Mesendoderm (in vitro differentiated cells): ENCODE measurements at regions not wholly inside any gene's neighbourhood (a gene's known extent, or its start where the extent isn't known, plus 50 kb on each side); places are given as distances from the start of the nearest gene placed in this dataset.

Source experiments
- DNase-seq: peaks from one replicate; pipeline ENCODE4 v3.0.0; 2013
- H2AK5ac ChIP-seq: 2 replicates; pipeline ENCODE4 v1.6.1; 2013; ENCODE audit warnings: low read length, inconsistent platforms
- H2BK120ac ChIP-seq: 2 replicates; pipeline ENCODE4 v1.6.1; 2013; ENCODE audit warnings: low read depth, mild to moderate bottlenecking, low read length, moderate library complexity, mixed read lengths
- H2BK15ac ChIP-seq: replicated peaks from 2 replicates; pipeline ENCODE4 v1.6.1; 2013; ENCODE audit warnings: low read depth, mild to moderate bottlenecking, moderate library complexity
- H2BK5ac ChIP-seq: 2 replicates; pipeline ENCODE4 v1.6.1; 2013; ENCODE audit warnings: low read length, inconsistent platforms
- H3K18ac ChIP-seq: 2 replicates; pipeline ENCODE4 v1.6.1; 2013; ENCODE audit warnings: mild to moderate bottlenecking, low read length, mixed read lengths
- H3K23ac ChIP-seq: one replicate; pipeline ENCODE4 v1.6.1; 2013; ENCODE audit warnings: low read length
- H3K27ac ChIP-seq: 2 replicates; pipeline ENCODE4 v1.5.1; 2013; ENCODE audit warnings: low read depth, mild to moderate bottlenecking, inconsistent platforms, low read length, moderate library complexity
- H3K27me3 ChIP-seq: 2 replicates; pipeline ENCODE4 v1.6.1; 2013; ENCODE audit warnings: low read length, control low read depth, mild to moderate bottlenecking, inconsistent platforms; ENCODE audit not compliant: insufficient read depth, poor library complexity
- H3K36me3 ChIP-seq: 2 replicates; pipeline ENCODE4 v1.6.1; 2013; ENCODE audit warnings: low read length, inconsistent platforms; ENCODE audit not compliant: control insufficient read depth, insufficient read depth
- H3K4ac ChIP-seq: one replicate; pipeline ENCODE4 v1.6.1; 2013; ENCODE audit warnings: low read depth, mild to moderate bottlenecking, low read length, moderate library complexity
- H3K4me1 ChIP-seq: 2 replicates; pipeline ENCODE4 v1.6.1; 2013; ENCODE audit warnings: low read depth, low read length, inconsistent platforms; ENCODE audit not compliant: control insufficient read depth
- H3K4me2 ChIP-seq: 2 replicates; pipeline ENCODE4 v1.6.1; 2013; ENCODE audit warnings: low read length
- H3K4me3 ChIP-seq: 2 replicates; pipeline ENCODE4 v1.5.1; 2013; ENCODE audit warnings: mild to moderate bottlenecking, low read length
- H3K56ac ChIP-seq: one replicate; pipeline ENCODE4 v1.6.1; 2013; ENCODE audit warnings: low read length
- H3K79me1 ChIP-seq: 2 replicates; pipeline ENCODE4 v1.6.1; 2013; ENCODE audit warnings: low read length, inconsistent platforms
- H3K79me2 ChIP-seq: 2 replicates; pipeline ENCODE4 v1.6.1; 2013; ENCODE audit warnings: mild to moderate bottlenecking, low read length; ENCODE audit not compliant: control insufficient read depth, insufficient read depth
- H3K9ac ChIP-seq: 2 replicates; pipeline ENCODE4 v1.6.1; 2013; ENCODE audit warnings: low read length, inconsistent platforms
- H4K5ac ChIP-seq: one replicate; pipeline ENCODE4 v1.6.1; 2013; ENCODE audit warnings: low read length
- H4K8ac ChIP-seq: one replicate; pipeline ENCODE4 v1.6.1; 2013; ENCODE audit warnings: low read depth, mild to moderate bottlenecking, control low read depth, low read length, moderate library complexity
- WGBS: extraction: QIAGEN DNeasy Blood & Tissue Kit; methylation state at CpG from one replicate; pipeline ENCODE4 v1.1.7; 2013; ENCODE audit warnings: low lambda C conversion rate, missing lambda C conversion rate; ENCODE audit not compliant: insufficient coverage; ENCODE audit errors: extremely low coverage; 5-methylcytosine and 5-hydroxymethylcytosine counted together

GRCh38 chr1:229825042-229825441 is 199.0 kb downstream of the URB2 start:
- Histone ChIP-seq H2BK120ac (no peak overlapping the region), H3K79me1 (no peaks in the 10 kb centered on the region), H3K4me3 (no peak overlapping the region), H3K27me3 (no peaks in the 10 kb centered on the region), H3K4ac (no peak overlapping the region), H3K56ac (no peak overlapping the region), H3K18ac (no peak overlapping the region), H2AK5ac (no peak overlapping the region), H3K23ac (no peak overlapping the region), H3K79me2 (no peaks in the 10 kb centered on the region), H2BK15ac (no peak overlapping the region), H3K27ac (no peak overlapping the region), H3K9ac (no peak overlapping the region), H3K36me3 (no peaks in the 10 kb centered on the region), H3K4me2 (no peak overlapping the region), H4K8ac (no peak overlapping the region), H3K4me1 (no peaks in the 10 kb centered on the region), H2BK5ac (no peak overlapping the region), H4K5ac (no peak overlapping the region)
- DNase-seq = no peak
- WGBS = no CpG with 5 or more reads among the region's 2 CpGs

GRCh38 chr1:229828461-229828860 is 202.4 kb downstream of the URB2 start:
- Histone ChIP-seq H3K4ac (no peak overlapping the region), H3K4me2 (no peak overlapping the region), H4K8ac (no peak overlapping the region), H3K79me2 (no peaks in the 10 kb centered on the region), H3K79me1 (no peaks in the 10 kb centered on the region), H3K4me3 (no peak overlapping the region), H3K18ac (no peak overlapping the region), H3K23ac (no peak overlapping the region), H4K5ac (no peak overlapping the region), H2BK120ac (no peak overlapping the region), H3K56ac (no peak overlapping the region), H3K9ac (no peak overlapping the region), H3K36me3 (no peaks in the 10 kb centered on the region), H2BK15ac (no peak overlapping the region), H2BK5ac (no peak overlapping the region), H3K4me1 (no peaks in the 10 kb centered on the region), H3K27ac (no peak overlapping the region), H2AK5ac (no peak overlapping the region), H3K27me3 (no peaks in the 10 kb centered on the region)
- WGBS = 100% methylated on average over 1 of the region's 2 CpGs
- no peak for DNase-seq

DNA sequence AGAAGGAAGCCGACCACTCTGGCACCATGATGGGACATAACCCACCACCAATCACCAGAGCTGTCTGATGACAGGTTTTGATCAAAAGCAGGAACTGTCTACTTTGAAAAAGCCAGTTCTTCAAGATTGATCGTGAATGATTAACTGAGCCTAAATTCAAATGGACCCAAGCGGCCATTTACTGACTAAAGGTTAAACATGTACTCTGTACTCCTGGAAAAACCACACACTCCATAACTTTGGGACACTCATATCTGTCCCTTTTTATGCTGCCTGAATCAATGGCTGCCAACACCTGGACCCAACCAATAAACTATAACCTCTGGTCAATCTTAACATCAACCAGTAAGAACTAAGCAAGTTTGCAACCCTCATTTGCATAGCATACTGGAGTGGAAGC is 206.6 kb downstream of the URB2 start:
- Histone ChIP-seq H2BK5ac (no peak overlapping the region), H3K56ac (no peak overlapping the region), H3K4me2 (no peak overlapping the region), H3K4me3 (no peak overlapping the region), H2BK120ac (no peak overlapping the region), H3K36me3 (no peaks in the 10 kb centered on the region), H2AK5ac (no peak overlapping the region), H3K4ac (no peak overlapping the region), H3K79me2 (no peaks in the 10 kb centered on the region), H2BK15ac (no peak overlapping the region), H3K27me3 (no peaks in the 10 kb centered on the region), H3K27ac (no peak overlapping the region), H3K23ac (no peak overlapping the region), H3K18ac (no peak overlapping the region), H3K79me1 (no peaks in the 10 kb centered on the region), H3K4me1 (no peaks in the 10 kb centered on the region), H4K8ac (no peak overlapping the region), H3K9ac (no peak overlapping the region), H4K5ac (no peak overlapping the region)
- DNase-seq = no peak
- WGBS = no CpG with 5 or more reads among the region's 3 CpGs

DNA sequence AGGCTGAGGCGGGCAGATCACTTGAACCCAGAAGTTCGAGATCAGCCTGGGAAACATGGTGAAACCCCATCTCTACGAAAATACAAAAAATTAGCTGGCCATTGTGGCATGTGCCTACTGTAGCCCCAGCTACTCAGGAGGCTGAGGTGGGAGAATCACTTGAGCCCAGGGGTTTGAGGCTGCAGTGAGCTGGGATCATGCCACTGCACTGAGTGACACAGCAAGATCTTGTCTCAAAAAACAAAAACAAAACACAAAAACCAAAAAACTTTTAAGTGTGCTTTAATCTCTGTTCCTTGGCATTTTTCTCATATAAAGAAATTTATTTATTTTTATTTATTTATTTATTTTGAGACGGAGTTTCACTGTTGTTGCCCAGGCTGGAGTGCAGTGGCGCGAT is 208.2 kb downstream of the URB2 start:
- H2BK5ac ChIP-seq = no peak overlapping the region
- no peak overlapping the region for H3K18ac ChIP-seq
- H2BK120ac ChIP-seq = no peak overlapping the region
- no peak overlapping the region for H3K9ac ChIP-seq
- no peak overlapping the region for H2BK15ac ChIP-seq
- no peak for DNase-seq
- H3K4ac ChIP-seq = no peak overlapping the region
- H3K79me2 ChIP-seq = no peaks in the 10 kb centered on the region
- no peak overlapping the region for H3K56ac ChIP-seq
- H3K4me3 ChIP-seq = no peak overlapping the region
- H3K36me3 ChIP-seq = no peaks in the 10 kb centered on the region
- no peaks in the 10 kb centered on the region for H3K79me1 ChIP-seq
- H3K23ac ChIP-seq = no peak overlapping the region
- WGBS = no CpG with 5 or more reads among the region's 6 CpGs
- no peak overlapping the region for H4K5ac ChIP-seq
- no peak overlapping the region for H3K4me2 ChIP-seq
- no peak overlapping the region for H3K27ac ChIP-seq
- no peaks in the 10 kb centered on the region for H3K4me1 ChIP-seq
- no peak overlapping the region for H4K8ac ChIP-seq
- H2AK5ac ChIP-seq = no peak overlapping the region
- H3K27me3 ChIP-seq = no peaks in the 10 kb centered on the region

GRCh38 chr1:229835226-229835625 is 209.2 kb downstream of the URB2 start:
- no peaks in the 10 kb centered on the region for H3K79me2 ChIP-seq
- no peak overlapping the region for H3K23ac ChIP-seq
- H3K9ac ChIP-seq = no peak overlapping the region
- H2BK5ac ChIP-seq = no peak overlapping the region
- H4K8ac ChIP-seq = no peak overlapping the region
- no peak overlapping the region for H3K4me3 ChIP-seq
- H3K18ac ChIP-seq = no peak overlapping the region
- no peak overlapping the region for H2BK120ac ChIP-seq
- no peak overlapping the region for H3K4ac ChIP-seq
- no peaks in the 10 kb centered on the region for H3K36me3 ChIP-seq
- H3K27me3 ChIP-seq = no peaks in the 10 kb centered on the region
- H3K4me1 ChIP-seq = no peaks in the 10 kb centered on the region
- no peak overlapping the region for H3K4me2 ChIP-seq
- WGBS = no CpG with 5 or more reads among the region's 5 CpGs
- H3K79me1 ChIP-seq = no peaks in the 10 kb centered on the region
- no peak overlapping the region for H2BK15ac ChIP-seq
- no peak overlapping the region for H2AK5ac ChIP-seq
- no peak overlapping the region for H4K5ac ChIP-seq
- no peak overlapping the region for H3K56ac ChIP-seq
- no peak overlapping the region for H3K27ac ChIP-seq
- DNase-seq = no peak

DNA sequence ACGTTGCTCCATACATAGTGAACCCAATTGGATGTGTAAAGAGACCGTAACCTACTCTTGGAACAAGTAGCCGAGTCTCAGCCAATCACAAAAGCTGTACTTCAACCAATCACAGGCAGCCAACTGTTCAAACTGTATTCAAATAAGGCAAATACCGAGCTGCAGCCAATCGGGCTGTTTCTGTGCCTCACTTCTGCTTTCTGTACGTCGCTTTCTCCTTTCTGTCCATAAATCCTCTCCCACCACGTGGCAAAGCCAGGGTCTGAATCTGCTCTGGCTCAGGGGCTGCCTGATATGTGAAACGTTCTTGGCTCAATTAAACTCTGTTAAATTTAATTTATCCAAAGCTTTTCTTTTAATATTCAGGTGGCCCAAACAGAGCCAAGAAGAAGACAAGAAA is 210.3 kb downstream of the URB2 start:
- no peak overlapping the region for H3K23ac ChIP-seq
- no peak overlapping the region for H4K8ac ChIP-seq
- no peak for DNase-seq
- no peaks in the 10 kb centered on the region for H3K27me3 ChIP-seq
- no peak overlapping the region for H3K4ac ChIP-seq
- H3K18ac ChIP-seq = no peak overlapping the region
- H3K4me2 ChIP-seq = no peak overlapping the region
- no CpG with 5 or more reads among the region's 9 CpGs for WGBS
- H2BK5ac ChIP-seq = no peak overlapping the region
- H3K56ac ChIP-seq = no peak overlapping the region
- no peak overlapping the region for H3K4me3 ChIP-seq
- no peaks in the 10 kb centered on the region for H3K4me1 ChIP-seq
- H2AK5ac ChIP-seq = no peak overlapping the region
- H3K27ac ChIP-seq = no peak overlapping the region
- H4K5ac ChIP-seq = no peak overlapping the region
- H3K9ac ChIP-seq = no peak overlapping the region
- no peaks in the 10 kb centered on the region for H3K79me1 ChIP-seq
- H3K79me2 ChIP-seq = no peaks in the 10 kb centered on the region
- H2BK120ac ChIP-seq = no peak overlapping the region
- H3K36me3 ChIP-seq = no peaks in the 10 kb centered on the region
- no peak overlapping the region for H2BK15ac ChIP-seq
